HEK293T (cell line): ENCODE measurements at regions not wholly inside any gene's neighbourhood (a gene's known extent, or its start where the extent isn't known, plus 50 kb on each side); places are given as distances from the start of the nearest gene placed in this dataset.

Source experiments
- ARNT ChIP-seq: fragments of 450-650 bp; IDR thresholded peaks from 2 replicates; pipeline ENCODE4 v1.6.1; 2017; ENCODE audit warnings: mild to moderate bottlenecking
- BHLHE40 ChIP-seq: fragments of 450-650 bp; IDR thresholded peaks from 2 replicates; pipeline ENCODE4 v1.6.1; 2016; ENCODE audit warnings: mild to moderate bottlenecking, moderate library complexity, borderline replicate concordance
- CTBP1 ChIP-seq: fragments of 450-650 bp; IDR thresholded peaks from 2 replicates; pipeline ENCODE4 v1.6.1; 2016; ENCODE audit warnings: borderline replicate concordance
- ELF4 ChIP-seq: fragments of 450-650 bp; IDR thresholded peaks from 2 replicates; pipeline ENCODE4 v1.6.1; 2017; ENCODE audit warnings: antibody characterized with exemption
- FOXK2 ChIP-seq: fragments of 450-650 bp; IDR thresholded peaks from 2 replicates; pipeline ENCODE4 v1.6.1; 2016; ENCODE audit warnings: mild to moderate bottlenecking
- FOXM1 ChIP-seq: fragments of 450-650 bp; IDR thresholded peaks from 2 replicates; pipeline ENCODE4 v1.6.1; 2017; ENCODE audit warnings: mild to moderate bottlenecking, borderline replicate concordance
- HDGF ChIP-seq: fragments of 450-650 bp; IDR thresholded peaks from 2 replicates; pipeline ENCODE4 v1.6.1; 2017; ENCODE audit warnings: antibody characterized with exemption, borderline replicate concordance
- PKNOX1 ChIP-seq: fragments of 450-650 bp; IDR thresholded peaks from 2 replicates; pipeline ENCODE4 v1.6.1; 2016
- SP1 ChIP-seq: fragments of 450-650 bp; IDR thresholded peaks from 2 replicates; pipeline ENCODE4 v1.6.1; 2017
- SUZ12 ChIP-seq: fragments of 450-650 bp; IDR thresholded peaks from 2 replicates; pipeline ENCODE4 v1.6.1; 2016; ENCODE audit warnings: mild to moderate bottlenecking
- TARDBP ChIP-seq: fragments of 450-650 bp; IDR thresholded peaks from 2 replicates; pipeline ENCODE4 v1.6.1; 2016

- TF ChIP-seq FOXK2 (no peak), SUZ12 (no peak), TARDBP (no peak), ELF4 (no peak), CTBP1 (no peak), BHLHE40 (no peak), PKNOX1 (no peak), HDGF (no peak), FOXM1 (no peak), ARNT (no peak), SP1 (no peak)
These were observed 134.5 kb upstream of the MED13L start for GRCh38 chr12:116411977-116412376.
